ENCODE measurements at regions not wholly inside any gene's neighbourhood (a gene's known extent, or its start where the extent isn't known, plus 50 kb on each side); places are given as distances from the start of the nearest gene placed in this dataset.

GRCh38 chr2:140085674-140086073 lies 1305.5 kb upstream of the NXPH2 start:
- Histone ChIP-seq H4K20me1 (ENCODE audit: control insufficient read depth, extremely low read depth, insufficient read depth, low read length) (no peaks in the 10 kb centered on the region), H3K36me3 (ENCODE audit: control insufficient read depth in 2 of 2, extremely low read depth in 1 of 2, insufficient read depth in 2 of 2, low read length in 2 of 2) (no peaks in the 10 kb centered on the region), H3K27me3 (ENCODE audit: control insufficient read depth, extremely low read depth, insufficient read depth, low read length) (no peaks in the 10 kb centered on the region), H3K79me2 (ENCODE audit: control insufficient read depth, insufficient read depth, low read length) (no peaks in the 10 kb centered on the region), H3K4me1 (ENCODE audit: control insufficient read depth, extremely low read depth, insufficient read depth, low read length) (no peaks in the 10 kb centered on the region), H3K4me3 (ENCODE audit: control insufficient read depth in 2 of 3, extremely low read depth in 1 of 3, insufficient read depth in 2 of 3, low read depth in 1 of 3, low read length in 3 of 3) (no peak overlapping the region), H3K4me2 (ENCODE audit: control insufficient read depth, extremely low read depth, insufficient read depth, low read depth, low read length) (no peak overlapping the region), H3K9ac (ENCODE audit: control insufficient read depth, extremely low read depth, insufficient read depth, low read length) (no peak overlapping the region), H3K27ac (ENCODE audit: control insufficient read depth, insufficient read depth, low read length) (no peak overlapping the region), H3K9me1 (ENCODE audit: control insufficient read depth, extremely low read depth, insufficient read depth, low read length) (no peaks in the 10 kb centered on the region), H3K9me3 (ENCODE audit: control insufficient read depth, low read depth, low read length) (no peaks in the 10 kb centered on the region), H2AFZ (ENCODE audit: control insufficient read depth, low read length) (no peak overlapping the region)
- dilution Hi-C loops (cut with MboI; ENCODE audit: extremely low pct_ligation_motif_present, low sequenced_read_pairs), result no loop called here
- TF ChIP-seq CTCF (optimal IDR thresholded peaks at IDR 0.05 in 1 of 3, IDR thresholded peaks at IDR 0.05 in 1 of 3, conservative IDR thresholded peaks at IDR 0.05 in 1 of 3; ENCODE audit: extremely low read depth in 1 of 3, insufficient read depth in 2 of 3, low read length in 3 of 3) (no peak), EZH2 (IDR thresholded peaks at IDR 0.05; ENCODE audit: low read length) (no peak)
- DNase-seq (ENCODE audit: low read depth, low spot score), result no peak
- FAIRE-seq, result no peak

GRCh38 chr2:140079038-140079437 lies 1298.8 kb upstream of the NXPH2 start:
- no peak for FAIRE-seq
- dilution Hi-C loops (cut with MboI; ENCODE audit: extremely low pct_ligation_motif_present, low sequenced_read_pairs), result no loop called here

More at GRCh38 chr2:140079038-140079437, 1298.8 kb upstream of the NXPH2 start:
- no peaks in the 10 kb centered on the region for H3K9me1 ChIP-seq (ENCODE audit: control insufficient read depth, extremely low read depth, insufficient read depth, low read length)
- H3K27me3 ChIP-seq (ENCODE audit: control insufficient read depth, extremely low read depth, insufficient read depth, low read length), result no peaks in the 10 kb centered on the region
- no peak overlapping the region for H2AFZ ChIP-seq (ENCODE audit: control insufficient read depth, low read length)
- H4K20me1 ChIP-seq (ENCODE audit: control insufficient read depth, extremely low read depth, insufficient read depth, low read length), result no peaks in the 10 kb centered on the region
- no peak overlapping the region for H3K4me2 ChIP-seq (ENCODE audit: control insufficient read depth, extremely low read depth, insufficient read depth, low read depth, low read length)
- no peaks in the 10 kb centered on the region for H3K9me3 ChIP-seq (ENCODE audit: control insufficient read depth, low read depth, low read length)
- no peak overlapping the region for H3K9ac ChIP-seq (ENCODE audit: control insufficient read depth, extremely low read depth, insufficient read depth, low read length)
- H3K36me3 ChIP-seq (ENCODE audit: control insufficient read depth in 2 of 2, extremely low read depth in 1 of 2, insufficient read depth in 2 of 2, low read length in 2 of 2), result no peaks in the 10 kb centered on the region
- H3K79me2 ChIP-seq (ENCODE audit: control insufficient read depth, insufficient read depth, low read length), result no peaks in the 10 kb centered on the region
- no peak overlapping the region for H3K27ac ChIP-seq (ENCODE audit: control insufficient read depth, insufficient read depth, low read length)
- H3K4me1 ChIP-seq (ENCODE audit: control insufficient read depth, extremely low read depth, insufficient read depth, low read length), result no peaks in the 10 kb centered on the region
- H3K4me3 ChIP-seq (ENCODE audit: control insufficient read depth in 2 of 3, extremely low read depth in 1 of 3, insufficient read depth in 2 of 3, low read depth in 1 of 3, low read length in 3 of 3), result no peak overlapping the region
- DNase-seq (ENCODE audit: low read depth, low spot score), result no peak
- TF ChIP-seq EZH2 (IDR thresholded peaks at IDR 0.05; ENCODE audit: low read length) (no peak), CTCF (optimal IDR thresholded peaks at IDR 0.05 in 1 of 3, IDR thresholded peaks at IDR 0.05 in 1 of 3, conservative IDR thresholded peaks at IDR 0.05 in 1 of 3; ENCODE audit: extremely low read depth in 1 of 3, insufficient read depth in 2 of 3, low read length in 3 of 3) (no peak)
